Endometrium (tissue), 2 donors: ENCODE measurements at regions not wholly inside any gene's neighbourhood (a gene's known extent, or its start where the extent isn't known, plus 50 kb on each side); places are given as distances from the start of the nearest gene placed in this dataset.
"Not testable (repeated sequence)": the region's sequence is repeated elsewhere in the genome, so short reads cannot be mapped to it uniquely, and the experiment has no call there.

Source experiments
- FAIRE-seq: peaks from 2 replicates; lab custom pipeline; 2012; peaks lifted over from hg19 to GRCh38; lab: Jason Lieb, UNC
- donor health status: control.
- donor health status: control.

- not testable (repeated sequence) for FAIRE-seq
These were observed 250.3 kb downstream of the FSIP2 start for GRCh38 chr2:185988907-185989306.

GRCh38 chr2:185990861-185991525, 252.4 kb downstream of the FSIP2 start:
- peak; percentile 97 for FAIRE-seq

GRCh38 chr2:185998562-185999070, 260.0 kb downstream of the FSIP2 start:
- no peak for FAIRE-seq

GRCh38 chr2:186009341-186009740, 270.7 kb downstream of the FSIP2 start:
- no peak for FAIRE-seq

GRCh38 chr2:186017278-186017677, 278.7 kb downstream of the FSIP2 start:
- FAIRE-seq, result no peak

GRCh38 chr2:186024921-186025320, 286.3 kb downstream of the FSIP2 start:
- no peak for FAIRE-seq

GRCh38 chr2:186027922-186028321, 289.3 kb downstream of the FSIP2 start:
- no peak for FAIRE-seq

- FAIRE-seq, result no peak
These were observed 292.6 kb downstream of the FSIP2 start for GRCh38 chr2:186031229-186031628.

GRCh38 chr2:186032102-186032738, 293.6 kb downstream of the FSIP2 start:
- no peak for FAIRE-seq

GRCh38 chr2:186032930-186033329, 294.3 kb downstream of the FSIP2 start:
- no peak for FAIRE-seq

GRCh38 chr2:186033541-186033940, 294.9 kb downstream of the FSIP2 start:
- no peak for FAIRE-seq

GRCh38 chr2:186036862-186037449, 298.4 kb downstream of the FSIP2 start:
- FAIRE-seq, result no peak

- no peak for FAIRE-seq
These were observed 303.8 kb downstream of the FSIP2 start for GRCh38 chr2:186042207-186043028.

GRCh38 chr2:186044761-186045160, 306.2 kb downstream of the FSIP2 start:
- FAIRE-seq, result no peak

- no peak for FAIRE-seq
These were observed 314.3 kb downstream of the FSIP2 start for GRCh38 chr2:186052930-186053329.

- no peak for FAIRE-seq
These were observed 320.0 kb downstream of the FSIP2 start for GRCh38 chr2:186058614-186059013.

- FAIRE-seq, result no peak
These were observed 320.5 kb downstream of the FSIP2 start for GRCh38 chr2:186059096-186059495.

GRCh38 chr2:186060744-186061440, 322.3 kb downstream of the FSIP2 start:
- no peak for FAIRE-seq

GRCh38 chr2:186064507-186064906, 325.9 kb downstream of the FSIP2 start:
- FAIRE-seq, result no peak

GRCh38 chr2:186065491-186065890, 326.9 kb downstream of the FSIP2 start:
- no peak for FAIRE-seq

- FAIRE-seq, result no peak
These were observed 329.7 kb downstream of the FSIP2 start for GRCh38 chr2:186068139-186068801.
